ENCODE measurements at regions not wholly inside any gene's neighbourhood (a gene's known extent, or its start where the extent isn't known, plus 50 kb on each side); places are given as distances from the start of the nearest gene placed in this dataset.

DNA sequence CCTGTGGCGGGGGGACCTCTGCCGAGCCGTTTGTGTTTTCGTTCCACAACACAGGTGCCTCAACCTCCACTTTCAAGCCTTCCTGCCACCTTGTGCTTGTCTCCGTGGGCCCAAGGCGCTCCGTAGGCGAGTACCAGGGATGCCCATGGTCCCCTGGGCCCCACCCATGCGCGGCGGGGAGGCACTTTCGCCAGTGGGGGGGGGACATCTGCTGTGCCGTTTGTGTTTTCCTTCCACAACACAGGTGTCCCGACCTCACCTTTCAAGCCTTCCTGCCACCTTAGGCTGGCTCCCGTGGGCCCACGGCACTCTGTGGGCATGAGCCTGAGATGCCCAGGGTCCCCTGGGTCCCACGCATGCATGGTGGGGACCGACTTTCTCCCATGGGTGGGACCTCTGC is 335.9 kb downstream of the ALG10 start:
- Mint-ChIP-seq H3K9me3 (ENCODE audit: low read depth) (no peaks in the 10 kb centered on the region), H3K36me3 (no peaks in the 10 kb centered on the region), H3K27ac (no peak overlapping the region), H3K4me3 (no peak overlapping the region), H3K27me3 (no peaks in the 10 kb centered on the region), H3K4me1 (ENCODE audit: low read depth) (no peaks in the 10 kb centered on the region)

- Mint-ChIP-seq H3K36me3 (no peaks in the 10 kb centered on the region), H3K9me3 (ENCODE audit: low read depth) (no peaks in the 10 kb centered on the region), H3K4me3 (no peak overlapping the region), H3K27me3 (no peaks in the 10 kb centered on the region), H3K27ac (no peak overlapping the region), H3K4me1 (ENCODE audit: low read depth) (no peaks in the 10 kb centered on the region)
Observed at GRCh38 chr12:34361721-34362316, 339.5 kb downstream of the ALG10 start.

DNA sequence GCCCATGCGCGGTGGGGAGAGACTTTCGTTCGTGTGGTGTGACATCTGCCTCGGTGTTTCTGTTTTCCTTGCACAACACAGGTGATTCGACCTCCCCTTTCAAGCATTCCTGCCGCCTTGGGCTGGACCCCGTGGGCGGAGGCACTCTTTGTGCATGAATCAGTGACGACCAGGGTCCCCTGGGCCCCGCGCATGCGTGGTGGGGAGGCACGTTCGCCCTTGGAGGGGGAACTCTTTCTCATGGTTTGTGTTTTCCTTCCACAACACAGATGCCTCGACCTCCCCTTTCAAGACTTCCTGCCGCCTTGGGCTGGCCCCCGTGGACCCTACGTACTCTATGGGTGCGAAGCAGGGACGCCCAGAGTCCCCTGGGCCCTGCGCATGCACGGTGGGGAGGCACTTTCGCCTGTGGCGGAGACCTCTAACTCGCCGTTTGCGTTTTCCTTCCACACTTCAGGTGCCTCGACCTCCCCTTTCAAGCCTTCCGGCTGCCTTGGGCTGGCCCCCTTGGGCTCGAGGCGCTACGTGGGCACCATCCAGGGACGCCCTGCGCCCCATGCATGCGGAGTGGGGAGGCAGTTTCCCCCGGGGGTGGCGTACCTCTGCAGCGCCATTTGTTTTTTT is 340.9 kb downstream of the ALG10 start:
- Mint-ChIP-seq H3K9me3 (ENCODE audit: low read depth) (no peaks in the 10 kb centered on the region), H3K36me3 (no peaks in the 10 kb centered on the region), H3K4me3 (no peak overlapping the region), H3K27ac (no peak overlapping the region), H3K4me1 (ENCODE audit: low read depth) (no peaks in the 10 kb centered on the region), H3K27me3 (no peaks in the 10 kb centered on the region)

GRCh38 chr12:34368079-34368478 is 345.8 kb downstream of the ALG10 start:
- H3K36me3 Mint-ChIP-seq, result no peaks in the 10 kb centered on the region
- no peak overlapping the region for H3K27ac Mint-ChIP-seq
- no peaks in the 10 kb centered on the region for H3K27me3 Mint-ChIP-seq
- H3K9me3 Mint-ChIP-seq (ENCODE audit: low read depth), result no peaks in the 10 kb centered on the region
- H3K4me3 Mint-ChIP-seq, result no peak overlapping the region
- no peaks in the 10 kb centered on the region for H3K4me1 Mint-ChIP-seq (ENCODE audit: low read depth)

- no peaks in the 10 kb centered on the region for H3K9me3 Mint-ChIP-seq (ENCODE audit: low read depth)
- no peaks in the 10 kb centered on the region for H3K36me3 Mint-ChIP-seq
- H3K27me3 Mint-ChIP-seq, result no peaks in the 10 kb centered on the region
- H3K4me1 Mint-ChIP-seq (ENCODE audit: low read depth), result no peaks in the 10 kb centered on the region
- H3K27ac Mint-ChIP-seq, result no peak overlapping the region
- no peak overlapping the region for H3K4me3 Mint-ChIP-seq
Observed at GRCh38 chr12:34371050-34371449, 348.8 kb downstream of the ALG10 start.

DNA sequence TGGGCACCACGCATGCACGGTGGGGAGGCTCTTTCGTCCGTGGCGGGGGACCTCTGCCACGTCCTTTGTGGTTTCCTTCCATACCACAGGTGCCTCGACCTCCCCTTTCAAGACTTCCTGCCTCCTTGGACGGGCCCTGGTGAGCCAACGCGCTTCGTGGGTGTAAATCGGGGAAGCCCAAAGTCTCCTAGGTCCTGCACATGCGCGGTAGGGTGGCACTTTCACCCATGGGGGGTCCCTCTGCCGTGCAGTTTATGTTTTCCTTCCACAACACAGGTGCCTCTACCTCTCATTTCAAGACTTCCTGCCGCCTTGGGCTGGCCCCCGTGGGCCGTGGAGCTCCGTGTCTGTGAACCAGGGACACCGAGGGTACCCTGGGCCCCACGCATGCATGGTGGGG is 349.7 kb downstream of the ALG10 start:
- H3K27ac Mint-ChIP-seq, result no peak overlapping the region
- no peaks in the 10 kb centered on the region for H3K36me3 Mint-ChIP-seq
- H3K4me1 Mint-ChIP-seq (ENCODE audit: low read depth), result no peaks in the 10 kb centered on the region
- H3K27me3 Mint-ChIP-seq, result no peaks in the 10 kb centered on the region
- H3K9me3 Mint-ChIP-seq (ENCODE audit: low read depth), result no peaks in the 10 kb centered on the region
- H3K4me3 Mint-ChIP-seq, result no peak overlapping the region

- Mint-ChIP-seq H3K27ac (no peak overlapping the region), H3K27me3 (no peaks in the 10 kb centered on the region), H3K36me3 (no peaks in the 10 kb centered on the region), H3K4me3 (no peak overlapping the region), H3K9me3 (ENCODE audit: low read depth) (no peaks in the 10 kb centered on the region), H3K4me1 (ENCODE audit: low read depth) (no peaks in the 10 kb centered on the region)
Observed at GRCh38 chr12:34373926-34374325, 351.6 kb downstream of the ALG10 start.

DNA sequence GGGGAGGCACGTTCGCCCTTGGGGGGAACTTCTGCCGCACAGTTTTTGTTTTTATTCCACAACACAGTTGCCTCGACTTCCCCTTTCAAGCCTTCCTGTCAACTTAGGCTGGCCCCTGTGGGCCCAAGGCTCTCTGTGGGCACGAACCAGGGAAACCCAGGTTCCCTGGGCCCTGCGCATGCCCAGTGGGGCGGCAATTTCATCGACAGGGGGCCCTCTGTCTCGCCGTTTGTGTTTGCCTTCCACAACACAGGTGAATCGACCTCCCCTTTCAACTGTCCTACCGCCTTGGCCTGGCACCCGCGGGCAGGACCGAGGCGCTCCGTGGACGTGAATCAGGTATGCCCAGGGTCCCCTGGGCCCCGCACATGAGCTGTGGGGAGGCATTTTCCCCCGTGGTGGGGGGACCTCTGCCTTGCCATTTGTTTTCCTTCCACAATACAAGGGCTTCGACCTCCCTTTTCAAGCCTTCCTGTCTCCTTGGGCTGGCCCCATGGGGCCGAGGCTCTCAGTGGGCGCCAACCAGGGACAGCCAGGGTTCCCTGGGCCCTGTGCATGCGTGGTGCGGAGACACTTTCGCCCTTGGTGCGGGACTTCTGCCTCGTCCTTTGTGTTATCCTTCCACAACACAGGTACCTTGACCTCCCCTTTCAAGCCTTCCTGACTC is 354.0 kb downstream of the ALG10 start:
- Mint-ChIP-seq H3K27me3 (no peaks in the 10 kb centered on the region), H3K4me1 (ENCODE audit: low read depth) (no peaks in the 10 kb centered on the region), H3K4me3 (no peak overlapping the region), H3K27ac (no peak overlapping the region), H3K36me3 (no peaks in the 10 kb centered on the region), H3K9me3 (ENCODE audit: low read depth) (no peaks in the 10 kb centered on the region)

DNA sequence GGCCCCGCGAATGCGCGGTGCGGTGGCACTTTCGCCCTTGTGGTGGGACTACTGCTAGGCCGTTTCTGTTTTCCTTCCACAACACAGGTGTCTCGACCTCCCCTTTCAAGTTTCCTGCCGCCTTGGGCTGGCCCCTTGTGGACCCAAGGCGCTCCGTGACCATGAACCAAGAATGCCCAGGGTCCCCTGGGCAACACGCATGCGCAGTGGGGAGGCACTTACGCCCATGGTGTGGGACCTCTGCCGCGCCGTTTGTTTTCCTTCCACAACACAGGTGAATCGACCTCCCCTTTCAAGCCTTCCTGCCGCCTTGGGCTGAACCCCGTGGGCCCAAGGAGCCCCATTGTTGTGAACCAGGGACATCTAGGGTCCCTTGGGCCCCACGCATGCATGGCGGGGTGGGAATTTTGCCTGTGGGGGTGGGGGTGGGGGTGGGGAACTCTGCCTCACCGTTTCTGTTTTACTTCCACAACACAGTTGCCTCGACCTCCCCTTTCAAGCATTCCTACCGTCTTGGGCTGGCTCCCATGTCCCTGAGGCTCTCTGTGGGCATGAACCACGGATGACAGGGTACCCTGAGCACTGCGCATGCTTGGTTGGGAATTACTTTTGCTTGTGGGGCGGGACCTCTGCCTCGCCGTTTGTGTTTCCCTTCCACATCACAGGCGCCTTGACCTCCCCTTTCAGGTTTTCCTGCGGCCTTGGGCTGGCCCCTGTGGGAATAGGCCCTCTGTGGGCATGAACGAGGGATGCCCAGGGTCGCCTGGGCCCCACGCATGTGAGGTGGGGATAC is 355.1 kb downstream of the ALG10 start:
- Mint-ChIP-seq H3K4me3 (no peak overlapping the region), H3K27ac (no peak overlapping the region), H3K36me3 (no peaks in the 10 kb centered on the region), H3K4me1 (ENCODE audit: low read depth) (no peaks in the 10 kb centered on the region), H3K27me3 (no peaks in the 10 kb centered on the region), H3K9me3 (ENCODE audit: low read depth) (no peaks in the 10 kb centered on the region)

DNA sequence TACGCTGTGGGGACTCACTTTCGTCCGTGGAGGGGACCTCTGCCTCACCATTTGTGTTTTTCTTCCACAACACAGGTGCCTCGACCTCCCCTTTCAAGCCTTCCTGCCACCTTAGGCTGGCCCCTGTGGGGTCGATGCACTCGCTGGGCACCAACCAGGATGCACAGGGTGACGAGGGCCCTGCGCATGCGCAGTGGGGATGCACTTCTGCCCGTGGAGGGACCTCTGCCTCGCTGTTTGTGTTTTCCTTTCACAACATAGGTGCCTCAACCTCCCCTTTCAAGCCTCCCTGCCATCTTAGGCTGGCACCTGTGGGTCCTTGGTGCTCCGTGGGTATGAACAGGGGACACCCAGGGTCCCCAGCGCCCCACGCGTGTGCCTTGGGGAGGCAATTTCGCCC is 356.8 kb downstream of the ALG10 start:
- Mint-ChIP-seq H3K4me1 (ENCODE audit: low read depth) (no peaks in the 10 kb centered on the region), H3K4me3 (no peak overlapping the region), H3K27me3 (no peaks in the 10 kb centered on the region), H3K27ac (no peak overlapping the region), H3K36me3 (no peaks in the 10 kb centered on the region), H3K9me3 (ENCODE audit: low read depth) (no peaks in the 10 kb centered on the region)

DNA sequence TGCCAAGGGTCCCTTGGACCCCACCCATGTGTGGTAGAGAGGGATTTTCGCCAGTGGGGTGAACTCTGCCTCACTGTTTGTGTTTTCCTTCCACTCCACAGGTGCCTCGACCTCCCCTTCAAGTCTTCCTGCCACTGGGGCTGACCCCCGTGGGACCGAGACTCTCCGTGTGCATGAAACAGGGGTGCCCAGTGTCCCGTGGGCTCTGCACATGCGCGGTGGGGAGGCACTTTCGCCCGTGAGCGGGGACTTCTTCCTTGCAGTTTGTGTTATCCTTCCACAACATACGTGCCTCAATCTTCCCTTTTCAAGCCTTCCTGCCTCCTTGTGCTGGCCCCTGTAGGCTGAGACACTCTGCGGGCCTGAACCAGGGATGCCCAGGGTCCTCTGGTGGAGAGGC is 362.4 kb downstream of the ALG10 start:
- Mint-ChIP-seq H3K27me3 (peaks cover 6% of the 10 kb centered on the region), H3K36me3 (no peaks in the 10 kb centered on the region), H3K9me3 (ENCODE audit: low read depth) (no peaks in the 10 kb centered on the region), H3K27ac (no peak overlapping the region), H3K4me1 (ENCODE audit: low read depth) (no peaks in the 10 kb centered on the region), H3K4me3 (no peak overlapping the region)

- Mint-ChIP-seq H3K9me3 (ENCODE audit: low read depth) (no peaks in the 10 kb centered on the region), H3K4me3 (no peak overlapping the region), H3K4me1 (ENCODE audit: low read depth) (no peaks in the 10 kb centered on the region), H3K27me3 (peaks cover 6% of the 10 kb centered on the region), H3K27ac (no peak overlapping the region), H3K36me3 (no peaks in the 10 kb centered on the region)
Observed at GRCh38 chr12:34386016-34386415, 363.7 kb downstream of the ALG10 start.

GRCh38 chr12:34386621-34387255 is 364.4 kb downstream of the ALG10 start:
- Mint-ChIP-seq H3K4me1 (ENCODE audit: low read depth) (no peaks in the 10 kb centered on the region), H3K4me3 (no peak overlapping the region), H3K36me3 (no peaks in the 10 kb centered on the region), H3K9me3 (ENCODE audit: low read depth) (no peaks in the 10 kb centered on the region), H3K27me3 (peaks cover 6% of the 10 kb centered on the region), H3K27ac (no peak overlapping the region)

DNA sequence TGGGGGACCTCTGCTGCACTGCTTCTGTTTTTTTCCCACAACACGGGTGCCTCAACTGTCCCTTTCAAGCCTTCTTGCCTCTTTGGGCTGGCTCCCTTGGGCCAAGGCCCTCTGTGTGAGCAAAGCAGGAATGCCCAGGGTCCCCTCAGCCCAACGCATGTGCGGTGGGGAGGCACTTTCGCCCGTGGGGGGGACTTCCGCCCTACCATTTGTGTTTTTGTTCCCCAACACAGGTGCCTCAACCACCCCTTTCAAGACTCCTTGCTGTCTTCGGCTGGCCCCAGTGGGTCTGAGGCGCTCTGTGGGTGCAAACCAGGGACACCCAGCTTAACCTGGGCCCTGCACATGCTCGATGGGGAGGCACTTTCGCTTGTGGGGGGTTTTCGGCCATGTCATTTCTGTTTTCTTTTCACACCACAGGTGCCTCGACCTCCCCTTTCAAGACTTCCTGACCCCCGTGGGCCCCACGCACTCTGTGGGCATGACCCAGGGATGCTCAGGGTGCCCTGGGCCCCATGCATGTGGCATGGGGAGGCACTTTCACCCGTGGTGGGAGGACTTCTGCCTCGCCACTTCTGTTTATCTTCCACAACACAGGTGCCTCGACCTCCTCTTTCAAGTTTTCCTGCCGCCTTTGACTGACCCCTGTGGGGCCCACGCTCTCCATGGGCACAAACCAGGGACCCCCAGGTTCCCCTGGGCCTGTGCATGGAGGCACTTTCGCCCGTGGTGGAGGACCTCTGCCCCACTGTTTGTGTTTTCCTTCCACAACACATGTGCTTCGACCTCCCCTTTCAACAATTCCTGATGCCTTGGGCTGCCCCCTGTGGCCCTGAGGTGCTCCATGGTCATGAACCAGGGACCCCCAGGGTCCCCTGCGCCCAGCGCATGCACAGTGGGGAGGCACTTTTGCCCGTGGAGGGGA is 365.7 kb downstream of the ALG10 start:
- Mint-ChIP-seq H3K27ac (no peak overlapping the region), H3K4me3 (no peak overlapping the region), H3K4me1 (ENCODE audit: low read depth) (no peaks in the 10 kb centered on the region), H3K9me3 (ENCODE audit: low read depth) (no peaks in the 10 kb centered on the region), H3K27me3 (peaks cover 6% of the 10 kb centered on the region), H3K36me3 (no peaks in the 10 kb centered on the region)
